Activated naive CD4-positive, alpha-beta T cell treated with anti-CD3 and anti-CD28 coated beads, Interleukin-2, amount 50 U/mL, for 24 hours (primary cell): ENCODE measurements at regions not wholly inside any gene's neighbourhood (a gene's known extent, or its start where the extent isn't known, plus 50 kb on each side); places are given as distances from the start of the nearest gene placed in this dataset.

Experiments
- H3K27ac Mint-ChIP-seq: one replicate; pipeline ENCODE4 v1.8.0; 2021; ENCODE audit warnings: mild to moderate bottlenecking, mixed read lengths
- H3K27me3 Mint-ChIP-seq: one replicate; pipeline ENCODE4 v1.8.0; 2021; ENCODE audit warnings: mixed read lengths
- H3K36me3 Mint-ChIP-seq: one replicate; pipeline ENCODE4 v1.8.0; 2021; ENCODE audit warnings: mixed read lengths
- H3K4me1 Mint-ChIP-seq: one replicate; pipeline ENCODE4 v1.8.0; 2021; ENCODE audit warnings: mixed read lengths
- H3K4me3 Mint-ChIP-seq: one replicate; pipeline ENCODE4 v1.8.0; 2021; ENCODE audit warnings: mild to moderate bottlenecking, mixed read lengths
- H3K9me3 Mint-ChIP-seq: one replicate; pipeline ENCODE4 v1.8.0; 2021; ENCODE audit warnings: mixed read lengths

- H3K4me3 Mint-ChIP-seq = no peak overlapping the region
- no peaks in the 10 kb centered on the region for H3K27me3 Mint-ChIP-seq
- H3K36me3 Mint-ChIP-seq = no peaks in the 10 kb centered on the region
These were observed 230.2 kb upstream of the ZC3H15 start for GRCh38 chr2:186255823-186256222.

GRCh38 chr2:186256540-186256939, 229.5 kb upstream of the ZC3H15 start:
- no peak overlapping the region for H3K27ac Mint-ChIP-seq
- H3K9me3 Mint-ChIP-seq = no peaks in the 10 kb centered on the region
- no peaks in the 10 kb centered on the region for H3K36me3 Mint-ChIP-seq
- no peak overlapping the region for H3K4me3 Mint-ChIP-seq
- H3K27me3 Mint-ChIP-seq = no peaks in the 10 kb centered on the region
- no peaks in the 10 kb centered on the region for H3K4me1 Mint-ChIP-seq

More at GRCh38 chr2:186255823-186256222, 230.2 kb upstream of the ZC3H15 start:
- H3K27ac Mint-ChIP-seq = no peak overlapping the region
- H3K4me1 Mint-ChIP-seq = no peaks in the 10 kb centered on the region
- H3K9me3 Mint-ChIP-seq = no peaks in the 10 kb centered on the region

- H3K27ac Mint-ChIP-seq = no peak overlapping the region
- H3K4me3 Mint-ChIP-seq = no peak overlapping the region
- peaks cover 13% of the 10 kb centered on the region for H3K36me3 Mint-ChIP-seq
- no peaks in the 10 kb centered on the region for H3K27me3 Mint-ChIP-seq
- no peaks in the 10 kb centered on the region for H3K4me1 Mint-ChIP-seq
- peaks cover 8% of the 10 kb centered on the region for H3K9me3 Mint-ChIP-seq
These were observed 222.3 kb upstream of the ZC3H15 start for GRCh38 chr2:186263673-186264250.

- Mint-ChIP-seq H3K4me3 (no peak overlapping the region), H3K36me3 (peaks cover 19% of the 10 kb centered on the region), H3K9me3 (peaks cover 17% of the 10 kb centered on the region), H3K27me3 (no peaks in the 10 kb centered on the region), H3K4me1 (no peaks in the 10 kb centered on the region), H3K27ac (no peak overlapping the region)
These were observed 216.5 kb upstream of the ZC3H15 start for GRCh38 chr2:186269536-186269935.

- H3K4me1 Mint-ChIP-seq = no peaks in the 10 kb centered on the region
- H3K9me3 Mint-ChIP-seq = peaks cover 12% of the 10 kb centered on the region
- H3K27me3 Mint-ChIP-seq = no peaks in the 10 kb centered on the region
- peaks cover 10% of the 10 kb centered on the region for H3K36me3 Mint-ChIP-seq
- no peak overlapping the region for H3K27ac Mint-ChIP-seq
- no peak overlapping the region for H3K4me3 Mint-ChIP-seq
These were observed 212.1 kb upstream of the ZC3H15 start for GRCh38 chr2:186273953-186274352.

GRCh38 chr2:186274936-186275575, 211.0 kb upstream of the ZC3H15 start:
- H3K4me3 Mint-ChIP-seq = no peak overlapping the region
- H3K27ac Mint-ChIP-seq = no peak overlapping the region
- H3K4me1 Mint-ChIP-seq = no peaks in the 10 kb centered on the region
- H3K27me3 Mint-ChIP-seq = no peaks in the 10 kb centered on the region
- H3K9me3 Mint-ChIP-seq = peaks cover 10% of the 10 kb centered on the region
- H3K36me3 Mint-ChIP-seq = peaks cover 8% of the 10 kb centered on the region

GRCh38 chr2:186276909-186277308, 209.2 kb upstream of the ZC3H15 start:
- Mint-ChIP-seq H3K9me3 (peaks cover 10% of the 10 kb centered on the region), H3K36me3 (peaks cover 12% of the 10 kb centered on the region), H3K4me1 (no peaks in the 10 kb centered on the region), H3K4me3 (no peak overlapping the region), H3K27ac (no peak overlapping the region), H3K27me3 (no peaks in the 10 kb centered on the region)

- Mint-ChIP-seq H3K4me3 (no peak overlapping the region), H3K27ac (no peak overlapping the region), H3K27me3 (no peaks in the 10 kb centered on the region), H3K9me3 (peaks cover 2% of the 10 kb centered on the region), H3K4me1 (no peaks in the 10 kb centered on the region), H3K36me3 (peaks cover 5% of the 10 kb centered on the region)
These were observed 204.3 kb upstream of the ZC3H15 start for GRCh38 chr2:186281726-186282125.

GRCh38 chr2:186294248-186294888, 191.7 kb upstream of the ZC3H15 start:
- Mint-ChIP-seq H3K9me3 (no peaks in the 10 kb centered on the region), H3K4me1 (no peaks in the 10 kb centered on the region), H3K4me3 (no peak overlapping the region), H3K27ac (no peak overlapping the region), H3K36me3 (peaks cover 9% of the 10 kb centered on the region), H3K27me3 (no peaks in the 10 kb centered on the region)

GRCh38 chr2:186299610-186300009, 186.4 kb upstream of the ZC3H15 start:
- H3K4me1 Mint-ChIP-seq = no peaks in the 10 kb centered on the region
- H3K27ac Mint-ChIP-seq = no peak overlapping the region
- no peaks in the 10 kb centered on the region for H3K9me3 Mint-ChIP-seq
- H3K36me3 Mint-ChIP-seq = peaks cover 9% of the 10 kb centered on the region
- no peak overlapping the region for H3K4me3 Mint-ChIP-seq
- no peaks in the 10 kb centered on the region for H3K27me3 Mint-ChIP-seq

- no peak overlapping the region for H3K27ac Mint-ChIP-seq
- H3K4me3 Mint-ChIP-seq = no peak overlapping the region
- H3K4me1 Mint-ChIP-seq = no peaks in the 10 kb centered on the region
- H3K36me3 Mint-ChIP-seq = peaks cover 18% of the 10 kb centered on the region
- no peaks in the 10 kb centered on the region for H3K9me3 Mint-ChIP-seq
- no peaks in the 10 kb centered on the region for H3K27me3 Mint-ChIP-seq
These were observed 183.8 kb upstream of the ZC3H15 start for GRCh38 chr2:186302263-186302662.

- H3K4me1 Mint-ChIP-seq = no peaks in the 10 kb centered on the region
- no peaks in the 10 kb centered on the region for H3K27me3 Mint-ChIP-seq
- H3K36me3 Mint-ChIP-seq = peaks cover 18% of the 10 kb centered on the region
- H3K4me3 Mint-ChIP-seq = no peak overlapping the region
- no peaks in the 10 kb centered on the region for H3K9me3 Mint-ChIP-seq
- H3K27ac Mint-ChIP-seq = no peak overlapping the region
These were observed 183.0 kb upstream of the ZC3H15 start for GRCh38 chr2:186303091-186303490.

GRCh38 chr2:186304064-186304463, 182.0 kb upstream of the ZC3H15 start:
- H3K27me3 Mint-ChIP-seq = no peaks in the 10 kb centered on the region

GRCh38 chr2:186306754-186307153, 179.3 kb upstream of the ZC3H15 start:
- peaks cover 20% of the 10 kb centered on the region for H3K36me3 Mint-ChIP-seq
- H3K4me1 Mint-ChIP-seq = no peaks in the 10 kb centered on the region
- H3K4me3 Mint-ChIP-seq = no peak overlapping the region
- H3K9me3 Mint-ChIP-seq = peaks cover 4% of the 10 kb centered on the region
- no peaks in the 10 kb centered on the region for H3K27me3 Mint-ChIP-seq
- no peak overlapping the region for H3K27ac Mint-ChIP-seq

More at GRCh38 chr2:186304064-186304463, 182.0 kb upstream of the ZC3H15 start:
- peaks cover 14% of the 10 kb centered on the region for H3K36me3 Mint-ChIP-seq
- H3K4me3 Mint-ChIP-seq = no peak overlapping the region
- H3K4me1 Mint-ChIP-seq = no peaks in the 10 kb centered on the region
- no peaks in the 10 kb centered on the region for H3K9me3 Mint-ChIP-seq
- H3K27ac Mint-ChIP-seq = no peak overlapping the region

- H3K4me3 Mint-ChIP-seq = no peak overlapping the region
- H3K9me3 Mint-ChIP-seq = peaks cover 9% of the 10 kb centered on the region
- H3K27me3 Mint-ChIP-seq = no peaks in the 10 kb centered on the region
- H3K4me1 Mint-ChIP-seq = no peaks in the 10 kb centered on the region
- H3K36me3 Mint-ChIP-seq = peaks cover 27% of the 10 kb centered on the region
- no peak overlapping the region for H3K27ac Mint-ChIP-seq
These were observed 178.2 kb upstream of the ZC3H15 start for GRCh38 chr2:186307871-186308270.

- Mint-ChIP-seq H3K27ac (no peak overlapping the region), H3K4me3 (no peak overlapping the region), H3K4me1 (no peaks in the 10 kb centered on the region), H3K9me3 (peaks cover 9% of the 10 kb centered on the region), H3K36me3 (peaks cover 26% of the 10 kb centered on the region), H3K27me3 (no peaks in the 10 kb centered on the region)
These were observed 177.7 kb upstream of the ZC3H15 start for GRCh38 chr2:186308347-186308746.
